Type B pancreatic cell (in vitro differentiated cells): ENCODE measurements at regions not wholly inside any gene's neighbourhood (a gene's known extent, or its start where the extent isn't known, plus 50 kb on each side); places are given as distances from the start of the nearest gene placed in this dataset.

Source experiments
- DNase-seq: peaks from one replicate; pipeline ENCODE4 v3.0.0; 2021; ENCODE audit warnings: mixed read lengths; ENCODE audit not compliant: unreplicated experiment; ENCODE audit errors: extremely low spot score
- H3K27ac Mint-ChIP-seq: 2 replicates; pipeline ENCODE4 v1.8.0; 2021; ENCODE audit warnings: mild to moderate bottlenecking, mixed read lengths
- H3K27me3 Mint-ChIP-seq: 2 replicates; pipeline ENCODE4 v1.8.0; 2021; ENCODE audit warnings: mixed read lengths
- H3K36me3 Mint-ChIP-seq: 2 replicates; pipeline ENCODE4 v1.8.0; 2021; ENCODE audit warnings: mixed read lengths
- H3K4me1 Mint-ChIP-seq: one replicate; pipeline ENCODE4 v1.8.0; 2021; ENCODE audit warnings: mixed read lengths; ENCODE audit not compliant: unreplicated experiment
- H3K4me3 Mint-ChIP-seq: 2 replicates; pipeline ENCODE4 v1.8.0; 2021; ENCODE audit warnings: mild to moderate bottlenecking, mixed read lengths
- H3K9me3 Mint-ChIP-seq: 2 replicates; pipeline ENCODE4 v1.8.0; 2021; ENCODE audit warnings: mixed read lengths
- TF ChIP-seq, protein P1 (sequence below): fragments of 200-600 bp; sonication (generic); conservative IDR thresholded peaks from 2 replicates; pipeline ENCODE4 v1.5.0; 2021; ENCODE audit warnings: antibody characterized with exemption, mild to moderate bottlenecking

DNA sequence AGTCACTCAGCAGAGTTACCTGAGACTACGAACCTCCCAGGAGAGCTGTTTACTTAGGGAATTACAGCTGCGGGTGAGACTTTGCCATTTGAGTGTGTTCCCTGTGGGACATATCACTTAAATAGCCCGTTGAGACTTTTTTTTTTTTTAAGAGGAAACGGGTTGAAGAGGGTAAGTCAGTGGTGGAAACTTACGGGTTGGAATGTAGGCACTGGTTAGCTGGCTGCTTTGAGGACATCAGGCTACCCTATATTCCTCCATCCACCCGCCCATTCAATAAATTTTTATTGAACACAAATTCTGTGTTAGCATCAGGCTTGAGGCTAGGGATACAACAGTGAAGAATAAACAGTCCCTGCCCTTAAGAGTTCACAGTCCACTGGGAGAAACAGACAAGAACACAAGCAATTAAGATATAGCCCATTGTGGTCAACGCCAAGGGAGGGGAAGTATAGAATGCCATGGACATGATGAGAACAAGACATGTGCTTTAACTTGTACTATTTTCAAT, 88.1 kb upstream of the CPSF6 start:
- Mint-ChIP-seq H3K9me3 (no peaks in the 10 kb centered on the region), H3K27ac (no peak overlapping the region), H3K4me3 (no peak overlapping the region), H3K36me3 (no peaks in the 10 kb centered on the region), H3K27me3 (peaks cover 6% of the 10 kb centered on the region), H3K4me1 (peaks cover 11% of the 10 kb centered on the region)
- no peak for DNase-seq
- TF ChIP-seq, protein P1, sequence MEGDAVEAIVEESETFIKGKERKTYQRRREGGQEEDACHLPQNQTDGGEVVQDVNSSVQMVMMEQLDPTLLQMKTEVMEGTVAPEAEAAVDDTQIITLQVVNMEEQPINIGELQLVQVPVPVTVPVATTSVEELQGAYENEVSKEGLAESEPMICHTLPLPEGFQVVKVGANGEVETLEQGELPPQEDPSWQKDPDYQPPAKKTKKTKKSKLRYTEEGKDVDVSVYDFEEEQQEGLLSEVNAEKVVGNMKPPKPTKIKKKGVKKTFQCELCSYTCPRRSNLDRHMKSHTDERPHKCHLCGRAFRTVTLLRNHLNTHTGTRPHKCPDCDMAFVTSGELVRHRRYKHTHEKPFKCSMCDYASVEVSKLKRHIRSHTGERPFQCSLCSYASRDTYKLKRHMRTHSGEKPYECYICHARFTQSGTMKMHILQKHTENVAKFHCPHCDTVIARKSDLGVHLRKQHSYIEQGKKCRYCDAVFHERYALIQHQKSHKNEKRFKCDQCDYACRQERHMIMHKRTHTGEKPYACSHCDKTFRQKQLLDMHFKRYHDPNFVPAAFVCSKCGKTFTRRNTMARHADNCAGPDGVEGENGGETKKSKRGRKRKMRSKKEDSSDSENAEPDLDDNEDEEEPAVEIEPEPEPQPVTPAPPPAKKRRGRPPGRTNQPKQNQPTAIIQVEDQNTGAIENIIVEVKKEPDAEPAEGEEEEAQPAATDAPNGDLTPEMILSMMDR = no peak

DNA sequence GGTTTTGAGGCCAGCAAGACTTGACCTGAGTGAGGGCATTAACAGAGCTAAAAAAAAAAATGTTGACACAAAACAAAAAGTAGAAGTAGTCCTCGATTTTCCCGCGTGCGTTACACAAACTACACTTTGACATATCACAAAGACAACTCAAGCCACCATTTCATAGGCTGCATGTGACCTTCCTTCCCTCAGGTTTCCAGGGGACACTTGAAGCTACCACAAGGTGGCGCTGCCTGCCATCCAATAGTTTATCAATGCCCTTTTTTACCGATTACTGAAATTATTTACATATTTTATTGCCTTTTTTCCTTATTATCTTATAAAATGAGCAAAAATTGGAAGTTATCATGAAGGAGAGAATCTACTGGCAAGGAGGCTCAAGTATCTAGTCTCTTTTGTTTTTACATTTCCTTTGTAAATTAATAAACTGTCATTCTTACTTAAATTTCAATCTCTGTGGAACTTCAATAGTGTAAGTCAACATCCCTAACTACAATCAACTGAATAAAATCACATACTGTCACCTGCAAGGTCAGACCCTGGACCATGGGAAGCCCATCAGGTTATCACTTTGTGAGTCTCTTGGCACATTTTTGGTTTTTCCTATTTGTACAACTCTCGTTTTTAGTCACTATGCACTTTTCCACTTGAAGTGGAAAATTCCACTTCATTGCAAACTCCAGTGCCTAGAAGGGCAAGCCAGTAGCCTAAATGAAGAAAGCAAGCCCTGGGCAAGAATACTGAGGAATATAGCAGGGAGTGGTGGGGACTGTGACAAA, 84.6 kb upstream of the CPSF6 start:
- Mint-ChIP-seq H3K36me3 (no peaks in the 10 kb centered on the region), H3K4me3 (no peak overlapping the region), H3K27ac (peak overlapping the region; percentile 63), H3K4me1 (peaks cover 11% of the 10 kb centered on the region), H3K27me3 (peaks cover 6% of the 10 kb centered on the region), H3K9me3 (no peaks in the 10 kb centered on the region)
- TF ChIP-seq, protein P1 = peak; percentile 98
- DNase-seq = no peak

DNA sequence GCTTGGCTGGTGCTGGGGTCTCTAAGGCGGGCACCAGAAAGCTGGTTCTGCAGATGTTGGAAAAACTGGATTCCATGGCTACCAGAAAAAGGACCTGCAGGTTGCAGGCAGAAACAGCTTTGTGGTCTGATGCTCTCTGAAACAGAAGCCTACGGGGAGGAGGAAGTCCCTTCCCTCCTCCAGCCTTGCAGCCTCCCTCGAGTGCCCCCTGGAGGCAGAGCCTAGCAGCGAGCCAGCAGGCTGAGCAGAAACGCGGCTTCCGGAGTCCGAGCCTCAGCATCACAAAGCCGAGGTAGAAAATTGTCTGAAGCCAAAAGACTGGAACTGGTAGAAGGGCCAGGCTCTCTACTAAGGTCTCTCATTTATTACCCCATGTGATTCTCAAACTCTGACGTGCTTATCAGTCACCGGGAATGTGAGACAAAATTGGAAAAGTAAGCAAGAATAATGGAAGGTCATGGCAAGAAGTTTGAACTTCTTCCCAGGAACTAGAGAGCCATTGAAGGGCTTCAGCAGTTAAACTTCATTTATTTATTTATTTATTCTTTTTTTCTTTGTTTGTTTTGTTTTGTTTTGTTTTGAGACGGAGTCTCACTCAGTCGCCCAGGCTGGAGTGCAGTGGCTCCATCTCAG, 82.2 kb upstream of the CPSF6 start:
- no peaks in the 10 kb centered on the region for H3K9me3 Mint-ChIP-seq
- no peaks in the 10 kb centered on the region for H3K36me3 Mint-ChIP-seq
- TF ChIP-seq, protein P1 = peak; percentile 95
- H3K4me3 Mint-ChIP-seq = no peak overlapping the region
- peaks cover 17% of the 10 kb centered on the region for H3K4me1 Mint-ChIP-seq
- peaks cover 6% of the 10 kb centered on the region for H3K27me3 Mint-ChIP-seq
- H3K27ac Mint-ChIP-seq = no peak overlapping the region
- DNase-seq = peak; percentile 88

DNA sequence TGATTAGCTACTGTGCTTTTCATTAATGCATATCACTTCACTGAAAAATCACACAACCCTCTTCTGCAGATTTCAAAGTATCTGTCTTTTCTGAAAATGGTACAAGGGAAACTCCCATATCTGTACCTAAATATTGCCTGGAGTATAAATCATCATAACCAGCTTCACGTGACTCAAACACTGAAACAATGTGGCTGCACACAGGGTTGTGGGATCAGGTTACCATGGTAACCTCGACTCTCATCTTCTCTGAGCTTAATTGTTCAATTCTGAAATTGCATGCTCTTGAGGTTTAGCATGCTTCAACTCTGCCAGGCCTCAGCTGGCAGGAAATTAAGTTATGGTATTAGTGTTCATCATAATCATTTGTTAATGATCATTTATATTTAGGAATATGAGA, 77.5 kb upstream of the CPSF6 start:
- H3K4me3 Mint-ChIP-seq = no peak overlapping the region
- H3K27ac Mint-ChIP-seq = no peak overlapping the region
- TF ChIP-seq, protein P1 = no peak
- no peaks in the 10 kb centered on the region for H3K36me3 Mint-ChIP-seq
- peaks cover 6% of the 10 kb centered on the region for H3K4me1 Mint-ChIP-seq
- no peaks in the 10 kb centered on the region for H3K9me3 Mint-ChIP-seq
- no peaks in the 10 kb centered on the region for H3K27me3 Mint-ChIP-seq
- DNase-seq = no peak

DNA sequence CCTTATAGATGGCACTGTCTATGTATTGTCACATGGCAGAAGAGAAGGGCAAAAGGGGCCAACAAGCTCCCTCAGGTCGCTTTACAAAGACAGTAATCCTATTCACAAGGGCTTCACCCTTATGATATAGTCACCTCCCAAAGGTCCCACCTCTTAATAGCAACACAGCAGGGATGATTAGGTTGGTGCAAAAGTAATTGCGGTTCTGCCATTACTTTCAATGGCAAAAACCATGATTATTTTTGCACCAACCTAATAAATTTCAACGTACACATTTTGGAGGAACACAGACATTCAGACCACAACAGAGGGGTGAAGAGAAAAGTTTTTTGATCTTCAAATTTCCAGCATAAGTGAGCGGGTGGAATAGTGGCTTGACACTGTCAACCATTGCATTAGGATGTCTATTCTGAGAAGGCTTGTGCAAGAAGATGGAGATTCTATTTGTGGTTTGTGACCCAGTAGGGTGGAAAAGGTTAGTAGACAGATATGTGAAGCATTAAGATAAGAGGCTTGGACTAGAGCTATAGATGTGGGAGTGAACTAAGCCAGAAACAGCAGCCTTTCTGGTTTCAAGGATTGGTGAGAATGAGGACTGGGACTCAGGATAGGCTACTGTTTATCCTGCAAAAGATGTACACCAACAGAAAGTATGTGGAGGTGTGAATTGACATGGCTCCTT, 75.5 kb upstream of the CPSF6 start:
- TF ChIP-seq, protein P1 = no peak
- Mint-ChIP-seq H3K36me3 (no peaks in the 10 kb centered on the region), H3K4me1 (peaks cover 13% of the 10 kb centered on the region), H3K27ac (no peak overlapping the region), H3K27me3 (no peaks in the 10 kb centered on the region), H3K9me3 (no peaks in the 10 kb centered on the region), H3K4me3 (no peak overlapping the region)
- no peak for DNase-seq
